Neural progenitor cell (in vitro differentiated cells): ENCODE measurements at regions not wholly inside any gene's neighbourhood (a gene's known extent, or its start where the extent isn't known, plus 50 kb on each side); places are given as distances from the start of the nearest gene placed in this dataset.

Experiments
- CTCF ChIP-seq: fragments of 200-600 bp; sonication (generic); IDR thresholded peaks from 2 replicates; pipeline ENCODE4 v1.5.1; 2017; ENCODE audit warnings: antibody characterized with exemption, mild to moderate bottlenecking
- EZH2 ChIP-seq: fragments of 200-600 bp; sonication (generic); IDR thresholded peaks from 2 replicates; pipeline ENCODE4 v1.6.1; 2017; ENCODE audit warnings: antibody characterized with exemption, mild to moderate bottlenecking, moderate library complexity
- EZH2phosphoT487 ChIP-seq: fragments of 200-600 bp; sonication (generic); IDR thresholded peaks from 2 replicates; pipeline ENCODE4 v1.6.1; 2017; ENCODE audit warnings: antibody characterized with exemption

DNA sequence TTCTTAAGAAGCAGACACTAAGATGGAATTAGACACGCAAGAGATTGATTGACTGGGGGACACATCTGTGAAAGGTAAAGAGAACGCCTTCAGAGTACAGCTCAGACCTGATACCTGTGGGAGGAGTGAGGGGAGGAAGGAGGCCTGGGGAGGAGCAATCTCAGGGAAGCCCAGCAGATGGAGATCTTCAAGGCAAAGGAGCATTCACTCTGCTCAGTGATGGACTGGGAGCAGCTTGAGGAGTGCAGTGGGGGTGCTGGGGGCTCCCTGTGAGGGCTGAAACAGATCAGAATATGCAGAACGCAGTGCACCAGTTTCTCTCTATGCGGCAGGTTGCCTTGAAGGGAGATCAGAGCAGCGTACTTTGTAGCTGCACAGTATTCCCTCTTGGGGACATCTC, 103.7 kb upstream of the ATP8B1 start:
- TF ChIP-seq EZH2phosphoT487 (no peak), CTCF (peak; percentile 21), EZH2 (no peak)
